ENCODE measurements at regions not wholly inside any gene's neighbourhood (a gene's known extent, or its start where the extent isn't known, plus 50 kb on each side); places are given as distances from the start of the nearest gene placed in this dataset.

DNA sequence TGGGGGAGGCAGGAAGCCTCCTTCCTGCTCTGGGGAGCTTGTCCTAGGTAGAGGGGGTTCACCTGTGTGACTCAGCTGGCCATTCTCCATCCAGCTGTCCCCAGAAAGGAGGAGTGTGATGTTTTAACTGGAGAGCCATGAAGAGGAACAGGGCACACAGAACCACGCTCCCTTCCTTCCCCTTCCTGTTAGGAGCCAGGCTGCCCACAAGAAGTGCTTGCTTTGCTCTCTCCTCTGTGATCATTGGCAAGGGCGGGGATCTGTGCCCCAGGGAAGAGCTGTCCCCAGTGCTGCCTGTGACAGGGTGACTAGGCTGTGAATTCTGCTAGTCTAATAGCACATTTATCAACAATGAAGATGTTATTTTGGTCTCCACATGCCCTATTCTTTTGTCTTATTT is 169.6 kb upstream of the GATB start:
- TF ChIP-seq, protein P1, sequence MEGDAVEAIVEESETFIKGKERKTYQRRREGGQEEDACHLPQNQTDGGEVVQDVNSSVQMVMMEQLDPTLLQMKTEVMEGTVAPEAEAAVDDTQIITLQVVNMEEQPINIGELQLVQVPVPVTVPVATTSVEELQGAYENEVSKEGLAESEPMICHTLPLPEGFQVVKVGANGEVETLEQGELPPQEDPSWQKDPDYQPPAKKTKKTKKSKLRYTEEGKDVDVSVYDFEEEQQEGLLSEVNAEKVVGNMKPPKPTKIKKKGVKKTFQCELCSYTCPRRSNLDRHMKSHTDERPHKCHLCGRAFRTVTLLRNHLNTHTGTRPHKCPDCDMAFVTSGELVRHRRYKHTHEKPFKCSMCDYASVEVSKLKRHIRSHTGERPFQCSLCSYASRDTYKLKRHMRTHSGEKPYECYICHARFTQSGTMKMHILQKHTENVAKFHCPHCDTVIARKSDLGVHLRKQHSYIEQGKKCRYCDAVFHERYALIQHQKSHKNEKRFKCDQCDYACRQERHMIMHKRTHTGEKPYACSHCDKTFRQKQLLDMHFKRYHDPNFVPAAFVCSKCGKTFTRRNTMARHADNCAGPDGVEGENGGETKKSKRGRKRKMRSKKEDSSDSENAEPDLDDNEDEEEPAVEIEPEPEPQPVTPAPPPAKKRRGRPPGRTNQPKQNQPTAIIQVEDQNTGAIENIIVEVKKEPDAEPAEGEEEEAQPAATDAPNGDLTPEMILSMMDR (IDR thresholded peaks at IDR 0.05): no peak
- no peak for TF ChIP-seq POLR2A (IDR thresholded peaks at IDR 0.05)
